H9 (cell line): ENCODE measurements at regions not wholly inside any gene's neighbourhood (a gene's known extent, or its start where the extent isn't known, plus 50 kb on each side); places are given as distances from the start of the nearest gene placed in this dataset.

Experiments used
- DNase-seq: peaks from one replicate; pipeline ENCODE4 v3.0.0-alpha.2; 2017
- H2AFZ ChIP-seq: one replicate; pipeline ENCODE4 v1.6.1; 2013; ENCODE audit warnings: mild to moderate bottlenecking, low read length, control low read depth, moderate library complexity
- H2AK5ac ChIP-seq: 2 replicates; pipeline ENCODE4 v1.6.1; 2013; ENCODE audit warnings: low read length, control low read depth, mixed read lengths; ENCODE audit not compliant: insufficient read length
- H2BK120ac ChIP-seq: one replicate; pipeline ENCODE4 v1.6.1; 2013; ENCODE audit warnings: low read depth, mild to moderate bottlenecking, low read length, control low read depth, inconsistent platforms; ENCODE audit not compliant: poor library complexity, severe bottlenecking
- H2BK12ac ChIP-seq: 2 replicates; pipeline ENCODE4 v1.6.1; 2013; ENCODE audit warnings: low read length, control low read depth, mixed read lengths, low read depth; ENCODE audit not compliant: insufficient read length
- H2BK15ac ChIP-seq: 2 replicates; pipeline ENCODE4 v1.6.1; 2013; ENCODE audit warnings: low read depth, low read length, control low read depth
- H2BK20ac ChIP-seq: one replicate; pipeline ENCODE4 v1.6.1; 2013; ENCODE audit warnings: low read depth, mild to moderate bottlenecking, low read length, control low read depth, inconsistent platforms; ENCODE audit not compliant: poor library complexity, severe bottlenecking
- H2BK5ac ChIP-seq: 2 replicates; pipeline ENCODE4 v1.6.1; 2013; ENCODE audit warnings: low read length, control low read depth, mixed read lengths; ENCODE audit not compliant: insufficient read length
- H3K14ac ChIP-seq: 2 replicates; pipeline ENCODE4 v1.6.1; 2013; ENCODE audit warnings: low read length, control low read depth; ENCODE audit not compliant: insufficient read depth
- H3K18ac ChIP-seq: 2 replicates; pipeline ENCODE4 v1.6.1; 2013; ENCODE audit warnings: low read depth, mild to moderate bottlenecking, mixed read lengths, low read length, control low read depth; ENCODE audit not compliant: insufficient read length
- H3K23ac ChIP-seq: 2 replicates; pipeline ENCODE4 v1.6.1; 2013; ENCODE audit warnings: low read length, control low read depth, mixed read lengths, low read depth; ENCODE audit not compliant: insufficient read length
- H3K23me2 ChIP-seq: 2 replicates; pipeline ENCODE4 v1.6.1; 2013; ENCODE audit warnings: low read depth, mild to moderate bottlenecking, mixed read lengths, low read length, control low read depth; ENCODE audit not compliant: insufficient read length, poor library complexity, severe bottlenecking
- H3K27ac ChIP-seq: 2 replicates; pipeline ENCODE4 v1.5.1; 2013; ENCODE audit warnings: low read length, control low read depth, mixed read lengths, low read depth; ENCODE audit not compliant: insufficient read length
- H3K27me3 ChIP-seq: 2 replicates; pipeline ENCODE4 v1.6.1; 2013; ENCODE audit warnings: low read length, control low read depth, inconsistent platforms; ENCODE audit not compliant: insufficient read depth
- H3K4ac ChIP-seq: 2 replicates; pipeline ENCODE4 v1.6.1; 2013; ENCODE audit warnings: low read depth, mild to moderate bottlenecking, control low read depth, inconsistent platforms, low read length, moderate library complexity
- H3K4me1 ChIP-seq: 2 replicates; pipeline ENCODE4 v1.6.1; 2013; ENCODE audit warnings: low read length, control low read depth, inconsistent platforms; ENCODE audit not compliant: insufficient read depth
- H3K4me2 ChIP-seq: 2 replicates; pipeline ENCODE4 v1.6.1; 2013; ENCODE audit warnings: low read length, control low read depth, mixed read lengths; ENCODE audit not compliant: insufficient read length, insufficient read depth
- H3K56ac ChIP-seq: 2 replicates; pipeline ENCODE4 v1.6.1; 2013; ENCODE audit warnings: low read depth, mild to moderate bottlenecking, mixed read lengths, low read length, control low read depth; ENCODE audit not compliant: insufficient read length
- H3K79me1 ChIP-seq: 2 replicates; pipeline ENCODE4 v1.6.1; 2013; ENCODE audit warnings: low read depth, mild to moderate bottlenecking, moderate library complexity, low read length, control low read depth, inconsistent platforms; ENCODE audit not compliant: insufficient read depth, poor library complexity, severe bottlenecking
- H3K79me2 ChIP-seq: 2 replicates; pipeline ENCODE4 v1.6.1; 2013; ENCODE audit warnings: low read length, control low read depth, inconsistent platforms; ENCODE audit not compliant: insufficient read depth
- H3K9ac ChIP-seq: 2 replicates; pipeline ENCODE4 v1.6.1; 2013; ENCODE audit warnings: low read length, control low read depth, mixed read lengths; ENCODE audit not compliant: insufficient read length; ENCODE audit errors: extremely low read depth
- H3K9me3 ChIP-seq: one replicate; pipeline ENCODE4 v1.6.1; 2013; ENCODE audit warnings: low read depth, low read length, inconsistent platforms; ENCODE audit not compliant: control insufficient read depth
- H3T11ph ChIP-seq: one replicate; pipeline ENCODE4 v1.6.1; 2013; ENCODE audit warnings: mild to moderate bottlenecking, low read length, control low read depth, inconsistent platforms
- H4K20me1 ChIP-seq: one replicate; pipeline ENCODE4 v1.6.1; 2013; ENCODE audit not compliant: control insufficient read depth, insufficient read length, insufficient read depth
- H4K5ac ChIP-seq: 2 replicates; pipeline ENCODE4 v1.6.1; 2013; ENCODE audit warnings: low read depth, mild to moderate bottlenecking, mixed read lengths, low read length, control low read depth; ENCODE audit not compliant: insufficient read length
- H4K8ac ChIP-seq: replicated peaks from 2 replicates; pipeline ENCODE4 v1.6.1; 2013; ENCODE audit warnings: low read length, control low read depth, mixed read lengths, low read depth; ENCODE audit not compliant: insufficient read length
- H4K91ac ChIP-seq: 2 replicates; pipeline ENCODE4 v1.6.1; 2013; ENCODE audit warnings: low read depth, mild to moderate bottlenecking, moderate library complexity, mixed read lengths, low read length, control low read depth; ENCODE audit not compliant: insufficient read length
- H3K27ac Mint-ChIP-seq, 3 experiments: 2 replicates in 2 of 3; 3 replicates in 1 of 3; pipeline ENCODE4 v1.8.0; 2020 to 2021; ENCODE audit warnings: mixed read lengths in 3 of 3, mild to moderate bottlenecking in 1 of 3, moderate library complexity in 1 of 3
- H3K27me3 Mint-ChIP-seq: 2 replicates; pipeline ENCODE4 v1.8.0; 2021; ENCODE audit warnings: low read depth, mild to moderate bottlenecking, moderate library complexity, mixed read lengths
- H3K36me3 Mint-ChIP-seq, 3 experiments: 2 replicates in 2 of 3; 3 replicates in 1 of 3; pipeline ENCODE4 v1.8.0; 2020 to 2021; ENCODE audit warnings: low read depth in 3 of 3, mixed read lengths in 3 of 3; ENCODE audit not compliant: insufficient read depth in 1 of 3
- H3K4me1 Mint-ChIP-seq, 2 experiments: 2 replicates each; pipeline ENCODE4 v1.8.0; 2020; ENCODE audit warnings: mixed read lengths in 2 of 2
- H3K4me3 Mint-ChIP-seq, 2 experiments: 2 replicates in 1 of 2; 3 replicates in 1 of 2; pipeline ENCODE4 v1.8.0; 2020 to 2021; ENCODE audit warnings: mild to moderate bottlenecking in 2 of 2, mixed read lengths in 2 of 2, moderate library complexity in 1 of 2
- H3K9me3 Mint-ChIP-seq, 2 experiments: 2 replicates in 1 of 2; 3 replicates in 1 of 2; pipeline ENCODE4 v1.8.0; 2020; ENCODE audit warnings: mild to moderate bottlenecking in 2 of 2, mixed read lengths in 2 of 2, moderate library complexity in 1 of 2
- WGBS: extraction: QIAGEN DNeasy Blood & Tissue Kit; methylation state at CpG from one replicate; pipeline ENCODE4 v1.1.7; 2013; ENCODE audit warnings: missing lambda C conversion rate, low lambda C conversion rate, mixed read lengths; ENCODE audit not compliant: insufficient read length; ENCODE audit errors: extremely low coverage; 5-methylcytosine and 5-hydroxymethylcytosine counted together
- TF ChIP-seq, protein P1 (sequence below): fragments of 200-600 bp; sonication (generic); conservative IDR thresholded peaks from 3 replicates; pipeline ENCODE4 v1.8.0; 2021; ENCODE audit warnings: antibody characterized with exemption, mild to moderate bottlenecking

- Histone ChIP-seq H2AK5ac (no peak overlapping the region), H3K9me3 (no peaks in the 10 kb centered on the region), H3K9ac (no peak overlapping the region), H2BK5ac (no peak overlapping the region), H2BK15ac (no peak overlapping the region), H3K27me3 (no peaks in the 10 kb centered on the region), H3T11ph (no peak overlapping the region), H2BK12ac (no peak overlapping the region), H3K23me2 (no peaks in the 10 kb centered on the region), H2BK20ac (no peak overlapping the region), H4K8ac (no peak overlapping the region), H3K79me1 (no peaks in the 10 kb centered on the region), H3K14ac (no peak overlapping the region), H2BK120ac (no peak overlapping the region), H2AFZ (no peak overlapping the region), H3K79me2 (no peaks in the 10 kb centered on the region), H3K23ac (no peak overlapping the region), H4K5ac (no peak overlapping the region), H3K4me1 (no peaks in the 10 kb centered on the region), H4K91ac (no peak overlapping the region), H3K56ac (no peak overlapping the region), H3K18ac (no peak overlapping the region), H4K20me1 (no peaks in the 10 kb centered on the region), H3K4me2 (no peak overlapping the region), H3K4ac (no peak overlapping the region), H3K27ac (no peak overlapping the region)
- DNase-seq, result no peak
- Mint-ChIP-seq H3K36me3 (peaks cover 0 to 9% (median under 1%) of the 10 kb centered on the region in 3 experiments; a peak in 5 of 7 replicates), H3K9me3 (peaks cover 16 to 23% of the 10 kb centered on the region in 2 experiments), H3K4me1 (peaks cover 2 to 3% of the 10 kb centered on the region in 2 experiments; a peak in 1 of 4 replicates), H3K27me3 (peaks cover 8% of the 10 kb centered on the region), H3K4me3 (no peak overlapping the region; a peak in 1 of 5 replicates), H3K27ac (no peak overlapping the region)
- TF ChIP-seq, protein P1, sequence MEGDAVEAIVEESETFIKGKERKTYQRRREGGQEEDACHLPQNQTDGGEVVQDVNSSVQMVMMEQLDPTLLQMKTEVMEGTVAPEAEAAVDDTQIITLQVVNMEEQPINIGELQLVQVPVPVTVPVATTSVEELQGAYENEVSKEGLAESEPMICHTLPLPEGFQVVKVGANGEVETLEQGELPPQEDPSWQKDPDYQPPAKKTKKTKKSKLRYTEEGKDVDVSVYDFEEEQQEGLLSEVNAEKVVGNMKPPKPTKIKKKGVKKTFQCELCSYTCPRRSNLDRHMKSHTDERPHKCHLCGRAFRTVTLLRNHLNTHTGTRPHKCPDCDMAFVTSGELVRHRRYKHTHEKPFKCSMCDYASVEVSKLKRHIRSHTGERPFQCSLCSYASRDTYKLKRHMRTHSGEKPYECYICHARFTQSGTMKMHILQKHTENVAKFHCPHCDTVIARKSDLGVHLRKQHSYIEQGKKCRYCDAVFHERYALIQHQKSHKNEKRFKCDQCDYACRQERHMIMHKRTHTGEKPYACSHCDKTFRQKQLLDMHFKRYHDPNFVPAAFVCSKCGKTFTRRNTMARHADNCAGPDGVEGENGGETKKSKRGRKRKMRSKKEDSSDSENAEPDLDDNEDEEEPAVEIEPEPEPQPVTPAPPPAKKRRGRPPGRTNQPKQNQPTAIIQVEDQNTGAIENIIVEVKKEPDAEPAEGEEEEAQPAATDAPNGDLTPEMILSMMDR, result no peak
- no CpG with 5 or more reads among the region's 1 CpG for WGBS
Observed at GRCh38 chr1:29399465-29399864, 163.1 kb downstream of the PTPRU start.
